ENCODE measurements at regions not wholly inside any gene's neighbourhood (a gene's known extent, or its start where the extent isn't known, plus 50 kb on each side); places are given as distances from the start of the nearest gene placed in this dataset.

DNA sequence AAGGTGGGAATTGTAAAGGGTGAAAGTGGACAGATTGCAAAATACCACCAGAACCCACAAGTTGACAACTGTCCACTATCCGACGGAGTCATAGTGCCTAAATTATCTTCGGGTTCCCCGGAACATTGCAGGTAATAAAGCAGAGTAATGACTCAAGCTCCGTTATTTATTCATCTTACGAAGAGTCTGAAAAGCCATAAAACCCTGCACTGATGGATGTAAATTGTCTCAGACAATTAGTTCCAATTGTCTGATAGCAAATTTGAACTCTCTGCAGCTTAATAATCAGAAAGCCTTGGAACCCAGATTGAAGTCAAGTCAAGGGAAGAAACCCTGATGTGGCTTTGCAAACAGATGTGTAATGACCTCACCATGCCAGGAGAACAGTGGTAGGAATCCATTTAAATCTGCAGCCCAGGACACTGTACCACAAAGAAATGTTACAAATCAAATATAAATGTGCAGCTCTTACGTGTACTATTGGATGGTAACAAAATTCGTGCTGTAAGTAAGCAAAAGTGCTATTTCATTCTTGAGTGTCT is 437.3 kb upstream of the SOX11 start:
- TF ChIP-seq, protein P1, sequence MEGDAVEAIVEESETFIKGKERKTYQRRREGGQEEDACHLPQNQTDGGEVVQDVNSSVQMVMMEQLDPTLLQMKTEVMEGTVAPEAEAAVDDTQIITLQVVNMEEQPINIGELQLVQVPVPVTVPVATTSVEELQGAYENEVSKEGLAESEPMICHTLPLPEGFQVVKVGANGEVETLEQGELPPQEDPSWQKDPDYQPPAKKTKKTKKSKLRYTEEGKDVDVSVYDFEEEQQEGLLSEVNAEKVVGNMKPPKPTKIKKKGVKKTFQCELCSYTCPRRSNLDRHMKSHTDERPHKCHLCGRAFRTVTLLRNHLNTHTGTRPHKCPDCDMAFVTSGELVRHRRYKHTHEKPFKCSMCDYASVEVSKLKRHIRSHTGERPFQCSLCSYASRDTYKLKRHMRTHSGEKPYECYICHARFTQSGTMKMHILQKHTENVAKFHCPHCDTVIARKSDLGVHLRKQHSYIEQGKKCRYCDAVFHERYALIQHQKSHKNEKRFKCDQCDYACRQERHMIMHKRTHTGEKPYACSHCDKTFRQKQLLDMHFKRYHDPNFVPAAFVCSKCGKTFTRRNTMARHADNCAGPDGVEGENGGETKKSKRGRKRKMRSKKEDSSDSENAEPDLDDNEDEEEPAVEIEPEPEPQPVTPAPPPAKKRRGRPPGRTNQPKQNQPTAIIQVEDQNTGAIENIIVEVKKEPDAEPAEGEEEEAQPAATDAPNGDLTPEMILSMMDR (IDR thresholded peaks at IDR 0.05; ENCODE audit: low read depth, low read length, poor library complexity, severe bottlenecking): no peak
- TF ChIP-seq EZH2phosphoT487 (IDR thresholded peaks at IDR 0.05; ENCODE audit: borderline replicate concordance, low read length): no peak
